GM23248 (cell line): ENCODE measurements at regions not wholly inside any gene's neighbourhood (a gene's known extent, or its start where the extent isn't known, plus 50 kb on each side); places are given as distances from the start of the nearest gene placed in this dataset.

Experiments
- DNase-seq: peaks from one replicate; pipeline ENCODE4 v3.0.0-alpha.2; 2015
- H2AFZ ChIP-seq: fragments of 200-600 bp; sonication (generic); 2 replicates; pipeline ENCODE4 v1.6.1; 2016; ENCODE audit warnings: antibody characterized with exemption
- H3F3A ChIP-seq: fragments of 200-600 bp; sonication (generic); 2 replicates; pipeline ENCODE4 v1.6.1; 2016; ENCODE audit warnings: mild to moderate bottlenecking, antibody characterized with exemption, mixed run types; ENCODE audit not compliant: insufficient read depth
- H3K27ac ChIP-seq: fragments of 200-600 bp; sonication (generic); 2 replicates; pipeline ENCODE4 v1.5.1; 2016; ENCODE audit warnings: mild to moderate bottlenecking
- H3K27me3 ChIP-seq: fragments of 200-600 bp; sonication (generic); replicated peaks from 2 replicates; pipeline ENCODE4 v1.6.1; 2016; ENCODE audit warnings: mild to moderate bottlenecking; ENCODE audit not compliant: insufficient read depth
- H3K36me3 ChIP-seq: fragments of 200-600 bp; sonication (generic); 2 replicates; pipeline ENCODE4 v1.6.1; 2016; ENCODE audit warnings: low read depth, mild to moderate bottlenecking
- H3K4me1 ChIP-seq: fragments of 200-600 bp; sonication (generic); 2 replicates; pipeline ENCODE4 v1.6.1; 2016; ENCODE audit warnings: mild to moderate bottlenecking; ENCODE audit not compliant: insufficient read depth
- H3K4me2 ChIP-seq: fragments of 200-600 bp; sonication (generic); one replicate; pipeline ENCODE4 v1.6.1; 2016; ENCODE audit warnings: mild to moderate bottlenecking; ENCODE audit not compliant: unreplicated experiment
- H3K4me3 ChIP-seq: fragments of 200-600 bp; sonication (generic); 2 replicates; pipeline ENCODE4 v1.5.1; 2016; ENCODE audit warnings: mild to moderate bottlenecking
- H3K79me2 ChIP-seq: fragments of 200-600 bp; sonication (generic); 2 replicates; pipeline ENCODE4 v1.6.1; 2016; ENCODE audit warnings: mild to moderate bottlenecking; ENCODE audit not compliant: insufficient read depth
- H3K9ac ChIP-seq: fragments of 200-600 bp; sonication (generic); 2 replicates; pipeline ENCODE4 v1.6.1; 2016; ENCODE audit warnings: mild to moderate bottlenecking
- H3K9me2 ChIP-seq: fragments of 200-600 bp; sonication (generic); 2 replicates; pipeline ENCODE4 v1.6.1; 2016; ENCODE audit warnings: mixed run types, mild to moderate bottlenecking, moderate library complexity; ENCODE audit not compliant: insufficient read depth
- H3K9me3 ChIP-seq: fragments of 200-600 bp; sonication (generic); one replicate; pipeline ENCODE4 v1.6.1; 2017; ENCODE audit warnings: low read depth
- H4K20me1 ChIP-seq: fragments of 200-600 bp; sonication (generic); 2 replicates; pipeline ENCODE4 v1.6.0; 2016; ENCODE audit not compliant: insufficient read depth
- EZH2 ChIP-seq: fragments of 200-600 bp; sonication (generic); IDR thresholded peaks from 2 replicates; pipeline ENCODE4 v1.6.1; 2018; ENCODE audit warnings: antibody characterized with exemption, mild to moderate bottlenecking; ENCODE audit not compliant: insufficient read depth, poor library complexity, severe bottlenecking
- EZH2phosphoT487 ChIP-seq: fragments of 200-600 bp; sonication (generic); IDR thresholded peaks from 2 replicates; pipeline ENCODE4 v1.6.1; 2018; ENCODE audit warnings: antibody characterized with exemption, moderate library complexity, mild to moderate bottlenecking, low read depth; ENCODE audit not compliant: insufficient read depth
- WGBS, 2 experiments: methylation state at CpG; one replicate each; pipeline ENCODE4 v1.1.6; 2015 to 2017; ENCODE audit warnings: low lambda C conversion rate in 2 of 2, low coverage in 1 of 2; ENCODE audit errors: missing lambda C conversion rate in 2 of 2; 5-methylcytosine and 5-hydroxymethylcytosine counted together
- in situ Hi-C: fragments of 300-500 bp; cut with MboI; formaldehyde crosslinking; loops from 2 replicates; pipeline ENCODE4 v1.15.0; 2020

DNA sequence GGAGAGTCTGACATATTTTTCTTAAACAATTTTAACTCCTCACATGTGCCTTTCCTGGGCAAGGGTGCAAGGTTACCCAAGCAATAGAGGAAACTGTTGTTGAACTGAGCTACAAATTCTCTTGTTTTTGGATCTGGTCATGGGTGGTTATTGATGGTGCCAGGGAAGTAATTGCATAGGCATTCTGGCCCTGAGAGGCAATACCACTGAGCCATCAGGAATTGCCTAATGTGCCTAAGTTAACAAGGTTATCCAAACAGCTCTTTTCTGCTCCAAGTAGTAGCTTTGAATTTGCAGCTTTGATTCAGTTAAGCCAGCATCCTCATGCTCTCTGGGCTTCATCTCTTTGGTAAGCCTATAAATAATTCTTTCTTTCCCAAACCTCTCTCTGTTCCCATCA lies 266.0 kb upstream of the BTBD3 start:
- no peaks in the 10 kb centered on the region for H3K79me2 ChIP-seq
- H3K9me3 ChIP-seq = no peaks in the 10 kb centered on the region
- no peaks in the 10 kb centered on the region for H3K4me1 ChIP-seq
- no peak overlapping the region for H3K27ac ChIP-seq
- no peak for TF ChIP-seq EZH2
- no peak for TF ChIP-seq EZH2phosphoT487
- in situ Hi-C loops = no loop called here
- no peak overlapping the region for H3K4me3 ChIP-seq
- H4K20me1 ChIP-seq = no peaks in the 10 kb centered on the region
- H3K4me2 ChIP-seq = no peak overlapping the region
- no peak overlapping the region for H2AFZ ChIP-seq
- no peak for DNase-seq
- H3K9me2 ChIP-seq = no peaks in the 10 kb centered on the region
- no peak overlapping the region for H3K9ac ChIP-seq
- H3K36me3 ChIP-seq = no peaks in the 10 kb centered on the region
- no peaks in the 10 kb centered on the region for H3F3A ChIP-seq
- no peaks in the 10 kb centered on the region for H3K27me3 ChIP-seq

- H2AFZ ChIP-seq = no peak overlapping the region
- DNase-seq = no peak
These were observed 265.6 kb upstream of the BTBD3 start for GRCh38 chr20:11652128-11652527.

DNA sequence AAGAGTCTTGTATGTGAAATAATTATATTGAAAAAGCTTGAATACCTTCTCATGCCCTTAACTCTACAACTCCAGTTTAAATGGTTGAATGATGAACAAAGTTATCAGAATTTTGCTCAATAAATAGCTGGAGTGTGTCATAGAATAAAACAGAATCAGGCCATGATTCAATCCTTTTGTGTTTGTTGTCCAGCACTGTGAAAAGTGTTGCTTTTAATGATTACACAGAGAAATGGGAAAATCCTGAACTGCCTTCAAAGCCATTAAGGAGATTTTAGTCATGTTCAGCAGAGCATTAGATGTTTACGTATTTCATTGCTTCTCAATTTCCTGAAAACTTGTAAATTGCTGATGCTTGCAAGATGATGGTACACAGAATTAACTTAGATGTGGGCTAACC lies 262.9 kb upstream of the BTBD3 start:
- no peak overlapping the region for H2AFZ ChIP-seq
- no peak for DNase-seq
- no peak overlapping the region for H3K4me3 ChIP-seq
- 43 to 51% methylated on average over 1 of the region's 1 CpG for WGBS, 2 experiments
- no peaks in the 10 kb centered on the region for H3K27me3 ChIP-seq
- H3K36me3 ChIP-seq = no peaks in the 10 kb centered on the region
- TF ChIP-seq EZH2phosphoT487 (no peak), EZH2 (no peak)
- no peak overlapping the region for H3K27ac ChIP-seq
- H3K9ac ChIP-seq = no peak overlapping the region
- no peaks in the 10 kb centered on the region for H3K79me2 ChIP-seq
- no peak overlapping the region for H3K4me2 ChIP-seq
- no peaks in the 10 kb centered on the region for H3K9me2 ChIP-seq
- no peaks in the 10 kb centered on the region for H3K4me1 ChIP-seq
- H3F3A ChIP-seq = no peaks in the 10 kb centered on the region
- in situ Hi-C loops = no loop called here
- no peaks in the 10 kb centered on the region for H3K9me3 ChIP-seq
- H4K20me1 ChIP-seq = no peaks in the 10 kb centered on the region

More at GRCh38 chr20:11652128-11652527, 265.6 kb upstream of the BTBD3 start:
- Histone ChIP-seq H3K9ac (no peak overlapping the region), H3K36me3 (no peaks in the 10 kb centered on the region), H3K4me2 (no peak overlapping the region), H3K27ac (no peak overlapping the region), H3K4me1 (no peaks in the 10 kb centered on the region), H3K9me3 (no peaks in the 10 kb centered on the region), H3K27me3 (no peaks in the 10 kb centered on the region), H3K79me2 (no peaks in the 10 kb centered on the region), H4K20me1 (no peaks in the 10 kb centered on the region), H3K4me3 (no peak overlapping the region), H3F3A (no peaks in the 10 kb centered on the region), H3K9me2 (no peaks in the 10 kb centered on the region)
- TF ChIP-seq EZH2 = no peak
- no peak for TF ChIP-seq EZH2phosphoT487
- WGBS, 2 experiments = 3 to 9% methylated on average over 3 of the region's 3 CpGs
- in situ Hi-C loops = no loop called here

DNA sequence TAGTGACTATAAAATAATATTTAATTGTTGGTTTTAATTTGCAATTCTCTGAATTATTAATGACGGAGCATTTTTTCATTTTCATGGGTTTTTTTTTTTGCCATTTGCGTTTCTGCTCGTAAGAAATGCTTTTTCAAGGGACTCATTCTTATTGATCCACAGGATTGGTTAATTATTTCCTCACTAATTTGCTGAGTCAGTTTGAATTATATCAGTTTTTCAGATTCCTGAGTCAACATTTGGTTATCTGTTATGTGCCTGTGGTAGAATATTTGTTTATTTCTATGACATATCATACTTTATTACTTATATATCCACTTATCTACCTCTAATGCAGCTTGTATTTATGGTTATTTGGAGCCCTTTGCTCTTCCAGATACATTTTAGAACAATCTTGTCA lies 257.0 kb upstream of the BTBD3 start:
- no peaks in the 10 kb centered on the region for H3K9me3 ChIP-seq
- H3K4me2 ChIP-seq = no peak overlapping the region
- in situ Hi-C loops = no loop called here
- no peaks in the 10 kb centered on the region for H3K27me3 ChIP-seq
- no peaks in the 10 kb centered on the region for H3F3A ChIP-seq
- H3K36me3 ChIP-seq = no peaks in the 10 kb centered on the region
- H3K27ac ChIP-seq = no peak overlapping the region
- no peak overlapping the region for H2AFZ ChIP-seq
- H3K9ac ChIP-seq = no peak overlapping the region
- no peaks in the 10 kb centered on the region for H3K79me2 ChIP-seq
- no peaks in the 10 kb centered on the region for H3K9me2 ChIP-seq
- no peak overlapping the region for H3K4me3 ChIP-seq
- H3K4me1 ChIP-seq = no peaks in the 10 kb centered on the region
- no peak for DNase-seq
- H4K20me1 ChIP-seq = no peaks in the 10 kb centered on the region
- TF ChIP-seq EZH2phosphoT487 = no peak
- no peak for TF ChIP-seq EZH2
- 33 to 35% methylated on average over 3 of the region's 3 CpGs for WGBS, 2 experiments

- no peak overlapping the region for H3K27ac ChIP-seq
- H3K9me2 ChIP-seq = no peaks in the 10 kb centered on the region
- no peaks in the 10 kb centered on the region for H3K36me3 ChIP-seq
- 7 to 12% methylated on average over 1 of the region's 1 CpG for WGBS, 2 experiments
- no peaks in the 10 kb centered on the region for H3F3A ChIP-seq
- H3K27me3 ChIP-seq = peaks cover 16% of the 10 kb centered on the region; the same call in 1 of the 2 replicates
- H4K20me1 ChIP-seq = no peaks in the 10 kb centered on the region
- no peak for DNase-seq
- in situ Hi-C loops = no loop called here
- no peaks in the 10 kb centered on the region for H3K9me3 ChIP-seq
- H3K4me3 ChIP-seq = no peak overlapping the region
- TF ChIP-seq EZH2phosphoT487 (no peak), EZH2 (no peak)
- H3K4me2 ChIP-seq = no peak overlapping the region
- H3K9ac ChIP-seq = no peak overlapping the region
- no peak overlapping the region for H2AFZ ChIP-seq
- H3K4me1 ChIP-seq = peaks cover 5% of the 10 kb centered on the region; the same call in 1 of the 2 replicates
- no peaks in the 10 kb centered on the region for H3K79me2 ChIP-seq
These were observed 246.6 kb upstream of the BTBD3 start for GRCh38 chr20:11671015-11671511.
